Mesendoderm (in vitro differentiated cells): ENCODE measurements at regions not wholly inside any gene's neighbourhood (a gene's known extent, or its start where the extent isn't known, plus 50 kb on each side); places are given as distances from the start of the nearest gene placed in this dataset.
A peak's percentile ranks its signal among the peaks of the same experiment; 100 is the strongest.

Experiments
- DNase-seq: peaks from one replicate; pipeline ENCODE4 v3.0.0; 2013
- H2AK5ac ChIP-seq: 2 replicates; pipeline ENCODE4 v1.6.1; 2013; ENCODE audit warnings: low read length, inconsistent platforms
- H2BK120ac ChIP-seq: 2 replicates; pipeline ENCODE4 v1.6.1; 2013; ENCODE audit warnings: low read depth, mild to moderate bottlenecking, low read length, moderate library complexity, mixed read lengths
- H2BK15ac ChIP-seq: replicated peaks from 2 replicates; pipeline ENCODE4 v1.6.1; 2013; ENCODE audit warnings: low read depth, mild to moderate bottlenecking, moderate library complexity
- H2BK5ac ChIP-seq: 2 replicates; pipeline ENCODE4 v1.6.1; 2013; ENCODE audit warnings: low read length, inconsistent platforms
- H3K18ac ChIP-seq: 2 replicates; pipeline ENCODE4 v1.6.1; 2013; ENCODE audit warnings: mild to moderate bottlenecking, low read length, mixed read lengths
- H3K23ac ChIP-seq: one replicate; pipeline ENCODE4 v1.6.1; 2013; ENCODE audit warnings: low read length
- H3K27ac ChIP-seq: 2 replicates; pipeline ENCODE4 v1.5.1; 2013; ENCODE audit warnings: low read depth, mild to moderate bottlenecking, inconsistent platforms, low read length, moderate library complexity
- H3K27me3 ChIP-seq: 2 replicates; pipeline ENCODE4 v1.6.1; 2013; ENCODE audit warnings: low read length, control low read depth, mild to moderate bottlenecking, inconsistent platforms; ENCODE audit not compliant: insufficient read depth, poor library complexity
- H3K36me3 ChIP-seq: 2 replicates; pipeline ENCODE4 v1.6.1; 2013; ENCODE audit warnings: low read length, inconsistent platforms; ENCODE audit not compliant: control insufficient read depth, insufficient read depth
- H3K4ac ChIP-seq: one replicate; pipeline ENCODE4 v1.6.1; 2013; ENCODE audit warnings: low read depth, mild to moderate bottlenecking, low read length, moderate library complexity
- H3K4me1 ChIP-seq: 2 replicates; pipeline ENCODE4 v1.6.1; 2013; ENCODE audit warnings: low read depth, low read length, inconsistent platforms; ENCODE audit not compliant: control insufficient read depth
- H3K4me2 ChIP-seq: 2 replicates; pipeline ENCODE4 v1.6.1; 2013; ENCODE audit warnings: low read length
- H3K4me3 ChIP-seq: 2 replicates; pipeline ENCODE4 v1.5.1; 2013; ENCODE audit warnings: mild to moderate bottlenecking, low read length
- H3K56ac ChIP-seq: one replicate; pipeline ENCODE4 v1.6.1; 2013; ENCODE audit warnings: low read length
- H3K79me1 ChIP-seq: 2 replicates; pipeline ENCODE4 v1.6.1; 2013; ENCODE audit warnings: low read length, inconsistent platforms
- H3K79me2 ChIP-seq: 2 replicates; pipeline ENCODE4 v1.6.1; 2013; ENCODE audit warnings: mild to moderate bottlenecking, low read length; ENCODE audit not compliant: control insufficient read depth, insufficient read depth
- H3K9ac ChIP-seq: 2 replicates; pipeline ENCODE4 v1.6.1; 2013; ENCODE audit warnings: low read length, inconsistent platforms
- H4K5ac ChIP-seq: one replicate; pipeline ENCODE4 v1.6.1; 2013; ENCODE audit warnings: low read length
- H4K8ac ChIP-seq: one replicate; pipeline ENCODE4 v1.6.1; 2013; ENCODE audit warnings: low read depth, mild to moderate bottlenecking, control low read depth, low read length, moderate library complexity
- WGBS: extraction: QIAGEN DNeasy Blood & Tissue Kit; methylation state at CpG from one replicate; pipeline ENCODE4 v1.1.7; 2013; ENCODE audit warnings: low lambda C conversion rate, missing lambda C conversion rate; ENCODE audit not compliant: insufficient coverage; ENCODE audit errors: extremely low coverage; 5-methylcytosine and 5-hydroxymethylcytosine counted together

- Histone ChIP-seq H3K4me2 (no peak overlapping the region), H3K79me1 (no peaks in the 10 kb centered on the region), H2BK5ac (no peak overlapping the region)
Measured at GRCh38 chr5:64069486-64069885, 96.2 kb upstream of the RNF180 start.

GRCh38 chr5:64050296-64050695, 88.1 kb upstream of the HTR1A start:
- H3K79me1 ChIP-seq: no peaks in the 10 kb centered on the region
- H3K23ac ChIP-seq: no peak overlapping the region
- no peak overlapping the region for H4K5ac ChIP-seq
- no peaks in the 10 kb centered on the region for H3K36me3 ChIP-seq
- no peak overlapping the region for H4K8ac ChIP-seq
- no peak overlapping the region for H3K18ac ChIP-seq
- H2AK5ac ChIP-seq: no peak overlapping the region
- H3K9ac ChIP-seq: no peak overlapping the region
- no peak overlapping the region for H2BK15ac ChIP-seq
- H2BK120ac ChIP-seq: no peak overlapping the region
- no peak overlapping the region for H3K4me2 ChIP-seq
- H3K79me2 ChIP-seq: no peaks in the 10 kb centered on the region
- no peaks in the 10 kb centered on the region for H3K4me1 ChIP-seq
- no peak overlapping the region for H3K4ac ChIP-seq
- H3K27me3 ChIP-seq: no peaks in the 10 kb centered on the region
- no peak overlapping the region for H2BK5ac ChIP-seq
- H3K4me3 ChIP-seq: no peak overlapping the region
- no peak overlapping the region for H3K56ac ChIP-seq
- no peak overlapping the region for H3K27ac ChIP-seq
- DNase-seq: no peak

More at GRCh38 chr5:64069486-64069885, 96.2 kb upstream of the RNF180 start:
- H4K8ac ChIP-seq: no peak overlapping the region
- no peak overlapping the region for H2BK15ac ChIP-seq
- no peak for DNase-seq
- H3K36me3 ChIP-seq: no peaks in the 10 kb centered on the region
- H2AK5ac ChIP-seq: no peak overlapping the region
- H3K4me1 ChIP-seq: no peaks in the 10 kb centered on the region
- H2BK120ac ChIP-seq: no peak overlapping the region
- no peak overlapping the region for H3K4ac ChIP-seq
- H3K79me2 ChIP-seq: no peaks in the 10 kb centered on the region
- H3K27me3 ChIP-seq: no peaks in the 10 kb centered on the region
- no peak overlapping the region for H4K5ac ChIP-seq
- H3K18ac ChIP-seq: no peak overlapping the region
- H3K23ac ChIP-seq: no peak overlapping the region
- H3K4me3 ChIP-seq: no peak overlapping the region
- no peak overlapping the region for H3K56ac ChIP-seq
- no peak overlapping the region for H3K9ac ChIP-seq
- no peak overlapping the region for H3K27ac ChIP-seq

GRCh38 chr5:64040490-64040889, 78.2 kb upstream of the HTR1A start:
- no peaks in the 10 kb centered on the region for H3K4me1 ChIP-seq
- H3K56ac ChIP-seq: no peak overlapping the region
- no peak overlapping the region for H4K5ac ChIP-seq
- H3K4me2 ChIP-seq: no peak overlapping the region
- H3K27me3 ChIP-seq: no peaks in the 10 kb centered on the region
- no peak overlapping the region for H2AK5ac ChIP-seq
- H3K18ac ChIP-seq: no peak overlapping the region
- H2BK15ac ChIP-seq: no peak overlapping the region
- no peak overlapping the region for H3K4ac ChIP-seq
- no peak overlapping the region for H3K9ac ChIP-seq
- no peak overlapping the region for H4K8ac ChIP-seq
- no peaks in the 10 kb centered on the region for H3K79me1 ChIP-seq
- no peak overlapping the region for H3K4me3 ChIP-seq
- no peak overlapping the region for H2BK120ac ChIP-seq
- H3K79me2 ChIP-seq: no peaks in the 10 kb centered on the region
- H3K27ac ChIP-seq: no peak overlapping the region
- no peaks in the 10 kb centered on the region for H3K36me3 ChIP-seq
- no peak for DNase-seq
- no peak overlapping the region for H3K23ac ChIP-seq
- no CpG with 5 or more reads among the region's 3 CpGs for WGBS
- H2BK5ac ChIP-seq: no peak overlapping the region

- no peaks in the 10 kb centered on the region for H3K27me3 ChIP-seq
- H4K5ac ChIP-seq: no peak overlapping the region
- H3K9ac ChIP-seq: no peak overlapping the region
- no peaks in the 10 kb centered on the region for H3K4me1 ChIP-seq
- no peak overlapping the region for H2AK5ac ChIP-seq
- H3K18ac ChIP-seq: no peak overlapping the region
- H3K79me1 ChIP-seq: no peaks in the 10 kb centered on the region
- no peaks in the 10 kb centered on the region for H3K36me3 ChIP-seq
- no peak overlapping the region for H2BK5ac ChIP-seq
- no peak overlapping the region for H3K27ac ChIP-seq
- H3K4me2 ChIP-seq: no peak overlapping the region
- no peak overlapping the region for H2BK15ac ChIP-seq
- H3K56ac ChIP-seq: no peak overlapping the region
- H3K79me2 ChIP-seq: no peaks in the 10 kb centered on the region
- H3K4ac ChIP-seq: no peak overlapping the region
- no peak overlapping the region for H3K4me3 ChIP-seq
- no peak overlapping the region for H4K8ac ChIP-seq
- no peak overlapping the region for H3K23ac ChIP-seq
- H2BK120ac ChIP-seq: no peak overlapping the region
- WGBS: no CpG with 5 or more reads among the region's 2 CpGs
- no peak for DNase-seq
Measured at GRCh38 chr5:64026493-64026892, 64.2 kb upstream of the HTR1A start.

- Histone ChIP-seq H3K4ac (no peak overlapping the region), H4K8ac (no peak overlapping the region), H3K23ac (no peak overlapping the region), H3K56ac (no peak overlapping the region), H3K18ac (no peak overlapping the region), H3K79me1 (no peaks in the 10 kb centered on the region), H4K5ac (no peak overlapping the region), H2BK15ac (no peak overlapping the region), H3K4me2 (no peak overlapping the region), H3K4me3 (no peak overlapping the region), H3K27ac (no peak overlapping the region), H2AK5ac (no peak overlapping the region), H2BK5ac (no peak overlapping the region), H3K79me2 (no peaks in the 10 kb centered on the region), H3K9ac (no peak overlapping the region), H3K4me1 (no peaks in the 10 kb centered on the region), H3K27me3 (no peaks in the 10 kb centered on the region), H2BK120ac (no peak overlapping the region), H3K36me3 (no peaks in the 10 kb centered on the region)
- no CpG with 5 or more reads among the region's 2 CpGs for WGBS
- DNase-seq: peak; percentile 64
Measured at GRCh38 chr5:64019746-64020145, 57.5 kb upstream of the HTR1A start.

- H2BK15ac ChIP-seq: no peak overlapping the region
- no peak overlapping the region for H2BK5ac ChIP-seq
- H4K8ac ChIP-seq: no peak overlapping the region
- no peak overlapping the region for H2BK120ac ChIP-seq
- H3K18ac ChIP-seq: no peak overlapping the region
- H4K5ac ChIP-seq: no peak overlapping the region
- H3K4ac ChIP-seq: no peak overlapping the region
- H3K4me1 ChIP-seq: no peaks in the 10 kb centered on the region
- H3K27me3 ChIP-seq: no peaks in the 10 kb centered on the region
- no peak overlapping the region for H3K56ac ChIP-seq
- H3K36me3 ChIP-seq: no peaks in the 10 kb centered on the region
- H3K4me2 ChIP-seq: no peak overlapping the region
- H3K79me1 ChIP-seq: no peaks in the 10 kb centered on the region
- H2AK5ac ChIP-seq: no peak overlapping the region
- no peak overlapping the region for H3K27ac ChIP-seq
- H3K23ac ChIP-seq: no peak overlapping the region
- DNase-seq: no peak
- WGBS: no CpG with 5 or more reads among the region's 2 CpGs
- no peak overlapping the region for H3K4me3 ChIP-seq
- no peaks in the 10 kb centered on the region for H3K79me2 ChIP-seq
- H3K9ac ChIP-seq: no peak overlapping the region
Measured at GRCh38 chr5:64018966-64019365, 56.7 kb upstream of the HTR1A start.
